H1 (cell line): ENCODE measurements at regions not wholly inside any gene's neighbourhood (a gene's known extent, or its start where the extent isn't known, plus 50 kb on each side); places are given as distances from the start of the nearest gene placed in this dataset.

Experiments used
- CEBPB ChIP-seq: IDR thresholded peaks from 2 replicates; pipeline ENCODE4 v1.6.1; 2012; ENCODE audit warnings: low read depth, low read length
- EP300 ChIP-seq, 2 experiments: IDR thresholded peaks; 1 replicate in 1 of 2; 2 replicates in 1 of 2; pipeline ENCODE4 v1.6.1; 2011 to 2012; ENCODE audit warnings: low read depth in 2 of 2, low read length in 2 of 2, mild to moderate bottlenecking in 2 of 2, borderline replicate concordance in 1 of 2, inconsistent platforms in 1 of 2, moderate library complexity in 1 of 2
- EZH2 ChIP-seq: fragments of 200-600 bp; sonication (generic); IDR thresholded peaks from 2 replicates; pipeline ENCODE4 v1.7.1; 2012; ENCODE audit warnings: low read depth, mild to moderate bottlenecking, moderate library complexity, low read length, inconsistent platforms; ENCODE audit not compliant: severe bottlenecking
- HDAC6 ChIP-seq: IDR thresholded peaks from one replicate; pipeline ENCODE4 v1.7.1; 2012; ENCODE audit warnings: low read depth, mild to moderate bottlenecking, inconsistent platforms, low read length, moderate library complexity
- KDM5A ChIP-seq: fragments of 200-600 bp; IDR thresholded peaks from 2 replicates; pipeline ENCODE4 v1.7.1; 2012; ENCODE audit warnings: mild to moderate bottlenecking, low read length, inconsistent platforms, mixed read lengths
- POLR2A ChIP-seq, 2 experiments: IDR thresholded peaks; 1 replicate in 1 of 2; 2 replicates in 1 of 2; pipeline ENCODE4 v1.6.1; 2011; ENCODE audit warnings: low read depth in 2 of 2, low read length in 2 of 2, mild to moderate bottlenecking in 2 of 2; ENCODE audit errors: control extremely low read depth in 1 of 2
- POLR2AphosphoS5 ChIP-seq: IDR thresholded peaks from 2 replicates; pipeline ENCODE4 v1.6.1; 2011; ENCODE audit warnings: low read depth, low read length
- TF ChIP-seq, protein P1 (sequence below), 3 experiments: IDR thresholded peaks; 1 replicate in 2 of 3; 2 replicates in 1 of 3; pipeline versions ENCODE4 v1.5.1 to v1.6.1; 2011; ENCODE audit warnings: low read length in 3 of 3, mild to moderate bottlenecking in 3 of 3, inconsistent platforms in 2 of 3, low read depth in 1 of 3, moderate library complexity in 1 of 3; ENCODE audit not compliant: insufficient read depth in 1 of 3; ENCODE audit errors: control extremely low read depth in 1 of 3
- TF ChIP-seq, protein P2 (sequence below): IDR thresholded peaks from 2 replicates; pipeline ENCODE4 v1.6.1; 2011; ENCODE audit warnings: low read depth, mild to moderate bottlenecking, low read length; ENCODE audit not compliant: insufficient read depth

- TF ChIP-seq, protein P1, sequence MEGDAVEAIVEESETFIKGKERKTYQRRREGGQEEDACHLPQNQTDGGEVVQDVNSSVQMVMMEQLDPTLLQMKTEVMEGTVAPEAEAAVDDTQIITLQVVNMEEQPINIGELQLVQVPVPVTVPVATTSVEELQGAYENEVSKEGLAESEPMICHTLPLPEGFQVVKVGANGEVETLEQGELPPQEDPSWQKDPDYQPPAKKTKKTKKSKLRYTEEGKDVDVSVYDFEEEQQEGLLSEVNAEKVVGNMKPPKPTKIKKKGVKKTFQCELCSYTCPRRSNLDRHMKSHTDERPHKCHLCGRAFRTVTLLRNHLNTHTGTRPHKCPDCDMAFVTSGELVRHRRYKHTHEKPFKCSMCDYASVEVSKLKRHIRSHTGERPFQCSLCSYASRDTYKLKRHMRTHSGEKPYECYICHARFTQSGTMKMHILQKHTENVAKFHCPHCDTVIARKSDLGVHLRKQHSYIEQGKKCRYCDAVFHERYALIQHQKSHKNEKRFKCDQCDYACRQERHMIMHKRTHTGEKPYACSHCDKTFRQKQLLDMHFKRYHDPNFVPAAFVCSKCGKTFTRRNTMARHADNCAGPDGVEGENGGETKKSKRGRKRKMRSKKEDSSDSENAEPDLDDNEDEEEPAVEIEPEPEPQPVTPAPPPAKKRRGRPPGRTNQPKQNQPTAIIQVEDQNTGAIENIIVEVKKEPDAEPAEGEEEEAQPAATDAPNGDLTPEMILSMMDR (IDR thresholded peaks at IDR 0.05; ENCODE audit: control extremely low read depth in 1 of 3, insufficient read depth in 1 of 3, low read depth in 1 of 3, low read length in 3 of 3), result no peak
- TF ChIP-seq CEBPB (no peak), EZH2 (no peak), KDM5A (no peak), POLR2A (IDR thresholded peaks at IDR 0.05; ENCODE audit: control extremely low read depth in 1 of 2, low read depth in 2 of 2, low read length in 2 of 2) (no peak), POLR2AphosphoS5 (no peak), EP300 (IDR thresholded peaks at IDR 0.05; ENCODE audit: borderline replicate concordance in 1 of 2, low read depth in 2 of 2, low read length in 2 of 2) (no peak), HDAC6 (no peak)
- TF ChIP-seq, protein P2, sequence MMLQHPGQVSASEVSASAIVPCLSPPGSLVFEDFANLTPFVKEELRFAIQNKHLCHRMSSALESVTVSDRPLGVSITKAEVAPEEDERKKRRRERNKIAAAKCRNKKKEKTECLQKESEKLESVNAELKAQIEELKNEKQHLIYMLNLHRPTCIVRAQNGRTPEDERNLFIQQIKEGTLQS, result no peak
Measured at GRCh38 chr11:128339792-128340191, 247.6 kb downstream of the ETS1 start.
